ENCODE measurements at regions not wholly inside any gene's neighbourhood (a gene's known extent, or its start where the extent isn't known, plus 50 kb on each side); places are given as distances from the start of the nearest gene placed in this dataset.

DNA sequence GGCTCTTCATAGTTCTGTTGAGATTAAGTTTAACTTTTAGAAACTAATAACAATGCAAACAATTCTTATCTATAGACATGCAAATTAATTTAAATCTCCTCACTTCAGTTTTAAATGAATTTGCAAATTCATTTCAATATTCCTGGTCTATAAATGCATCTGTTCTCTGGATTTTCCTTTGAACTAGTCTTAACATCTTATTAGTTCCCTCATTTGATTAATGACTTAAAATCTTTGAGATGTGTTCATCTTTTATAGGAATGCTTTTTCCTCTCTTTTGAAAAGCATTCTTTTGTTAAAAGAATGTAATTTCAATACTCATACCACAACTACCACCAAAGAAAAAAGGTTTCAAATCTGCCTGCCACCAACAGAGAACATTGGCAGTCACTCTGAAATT, 169.4 kb downstream of the RASEF start:
- TF ChIP-seq, protein P1, sequence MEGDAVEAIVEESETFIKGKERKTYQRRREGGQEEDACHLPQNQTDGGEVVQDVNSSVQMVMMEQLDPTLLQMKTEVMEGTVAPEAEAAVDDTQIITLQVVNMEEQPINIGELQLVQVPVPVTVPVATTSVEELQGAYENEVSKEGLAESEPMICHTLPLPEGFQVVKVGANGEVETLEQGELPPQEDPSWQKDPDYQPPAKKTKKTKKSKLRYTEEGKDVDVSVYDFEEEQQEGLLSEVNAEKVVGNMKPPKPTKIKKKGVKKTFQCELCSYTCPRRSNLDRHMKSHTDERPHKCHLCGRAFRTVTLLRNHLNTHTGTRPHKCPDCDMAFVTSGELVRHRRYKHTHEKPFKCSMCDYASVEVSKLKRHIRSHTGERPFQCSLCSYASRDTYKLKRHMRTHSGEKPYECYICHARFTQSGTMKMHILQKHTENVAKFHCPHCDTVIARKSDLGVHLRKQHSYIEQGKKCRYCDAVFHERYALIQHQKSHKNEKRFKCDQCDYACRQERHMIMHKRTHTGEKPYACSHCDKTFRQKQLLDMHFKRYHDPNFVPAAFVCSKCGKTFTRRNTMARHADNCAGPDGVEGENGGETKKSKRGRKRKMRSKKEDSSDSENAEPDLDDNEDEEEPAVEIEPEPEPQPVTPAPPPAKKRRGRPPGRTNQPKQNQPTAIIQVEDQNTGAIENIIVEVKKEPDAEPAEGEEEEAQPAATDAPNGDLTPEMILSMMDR (conservative IDR thresholded peaks at IDR 0.05; ENCODE audit: low read depth, low read length) = no peak
- TF ChIP-seq EZH2phosphoT487 (IDR thresholded peaks at IDR 0.05; ENCODE audit: borderline replicate concordance, low read length) = no peak

All from PC-3 (cell line).